Calu3 (cell line): ENCODE measurements at regions not wholly inside any gene's neighbourhood (a gene's known extent, or its start where the extent isn't known, plus 50 kb on each side); places are given as distances from the start of the nearest gene placed in this dataset.

Experiments used
- BruUV-seq: library from RNA; stranded (reverse); fragments of 400-500 nt; replicated peaks from 2 replicates; lab custom pipeline; 2021; lab: Mats Ljungman, UMichigan
- CTCF ChIA-PET: fragments of 300-600 bp; sonication (Branson Sonifier 250); formaldehyde crosslinking; loops from one replicate; lab custom pipeline; 2022; ENCODE audit warnings: antibody characterized with exemption; lab: Charles Lee
- DNase-seq: peaks from one replicate; pipeline ENCODE4 v3.0.0; 2022
- H3K27ac Mint-ChIP-seq: one replicate; pipeline ENCODE4 v1.8.0; 2022; ENCODE audit warnings: mixed read lengths; ENCODE audit not compliant: unreplicated experiment
- H3K27me3 Mint-ChIP-seq: one replicate; pipeline ENCODE4 v1.8.0; 2022; ENCODE audit warnings: mixed read lengths; ENCODE audit not compliant: unreplicated experiment
- H3K36me3 Mint-ChIP-seq: one replicate; pipeline ENCODE4 v1.8.0; 2022; ENCODE audit warnings: mild to moderate bottlenecking, moderate library complexity, mixed read lengths; ENCODE audit not compliant: insufficient read depth, unreplicated experiment
- H3K4me1 Mint-ChIP-seq: one replicate; pipeline ENCODE4 v1.8.0; 2022; ENCODE audit warnings: mild to moderate bottlenecking, low read depth, mixed read lengths; ENCODE audit not compliant: unreplicated experiment
- H3K4me3 Mint-ChIP-seq: one replicate; pipeline ENCODE4 v1.8.0; 2022; ENCODE audit warnings: mild to moderate bottlenecking, low read depth, moderate library complexity, mixed read lengths; ENCODE audit not compliant: unreplicated experiment
- H3K9me3 Mint-ChIP-seq: one replicate; pipeline ENCODE4 v1.8.0; 2022; ENCODE audit warnings: low read depth, mixed read lengths; ENCODE audit not compliant: unreplicated experiment
- CTCF ChIP-seq: fragments of 200-600 bp; IDR thresholded peaks from one replicate; pipeline ENCODE4 v1.8.0; 2022; ENCODE audit warnings: antibody characterized with exemption; ENCODE audit not compliant: unreplicated experiment
- intact Hi-C: fragments of 100-400 bp; cut with micrococcal nuclease; formaldehyde crosslinking; loops from one replicate; pipeline ENCODE4 v1.10.0; 2022; ENCODE audit not compliant: unreplicated experiment

- H3K4me1 Mint-ChIP-seq, result no peaks in the 10 kb centered on the region
- no TSS peak for BruUV-seq
Measured at GRCh38 chr1:244783138-244783537, 52.3 kb upstream of the COX20 start.

More at GRCh38 chr1:244783138-244783537, 52.3 kb upstream of the COX20 start:
- DNase-seq, result no peak
- no peak overlapping the region for H3K4me3 Mint-ChIP-seq
- no peak for TF ChIP-seq CTCF
- H3K27ac Mint-ChIP-seq, result no peak overlapping the region
- CTCF ChIA-PET, result no interaction called here
- intact Hi-C loops, result no loop called here
- no peaks in the 10 kb centered on the region for H3K36me3 Mint-ChIP-seq
- no peaks in the 10 kb centered on the region for H3K27me3 Mint-ChIP-seq
- H3K9me3 Mint-ChIP-seq, result no peaks in the 10 kb centered on the region
